ENCODE measurements at regions not wholly inside any gene's neighbourhood (a gene's known extent, or its start where the extent isn't known, plus 50 kb on each side); places are given as distances from the start of the nearest gene placed in this dataset.

DNA sequence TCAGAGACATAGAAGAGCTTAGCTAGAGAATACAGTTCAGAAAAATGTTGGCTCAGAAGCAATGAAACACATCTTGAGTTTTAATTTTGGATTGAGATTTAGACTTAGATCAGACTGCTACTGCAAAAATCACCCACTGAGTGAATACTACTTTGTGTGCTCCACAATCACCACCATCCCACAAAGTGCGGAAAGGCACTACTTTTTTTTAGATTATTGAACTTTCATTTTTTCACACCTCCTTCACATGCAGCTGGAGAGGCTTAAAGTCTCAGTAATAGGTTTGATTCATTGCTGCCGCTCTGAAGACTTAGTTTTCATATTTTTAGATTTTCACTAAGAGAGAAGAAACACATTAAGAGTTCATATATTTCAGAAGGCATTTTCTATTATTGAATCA lies 289.9 kb upstream of the PRR20A start (continued):
- TF ChIP-seq, protein P1, sequence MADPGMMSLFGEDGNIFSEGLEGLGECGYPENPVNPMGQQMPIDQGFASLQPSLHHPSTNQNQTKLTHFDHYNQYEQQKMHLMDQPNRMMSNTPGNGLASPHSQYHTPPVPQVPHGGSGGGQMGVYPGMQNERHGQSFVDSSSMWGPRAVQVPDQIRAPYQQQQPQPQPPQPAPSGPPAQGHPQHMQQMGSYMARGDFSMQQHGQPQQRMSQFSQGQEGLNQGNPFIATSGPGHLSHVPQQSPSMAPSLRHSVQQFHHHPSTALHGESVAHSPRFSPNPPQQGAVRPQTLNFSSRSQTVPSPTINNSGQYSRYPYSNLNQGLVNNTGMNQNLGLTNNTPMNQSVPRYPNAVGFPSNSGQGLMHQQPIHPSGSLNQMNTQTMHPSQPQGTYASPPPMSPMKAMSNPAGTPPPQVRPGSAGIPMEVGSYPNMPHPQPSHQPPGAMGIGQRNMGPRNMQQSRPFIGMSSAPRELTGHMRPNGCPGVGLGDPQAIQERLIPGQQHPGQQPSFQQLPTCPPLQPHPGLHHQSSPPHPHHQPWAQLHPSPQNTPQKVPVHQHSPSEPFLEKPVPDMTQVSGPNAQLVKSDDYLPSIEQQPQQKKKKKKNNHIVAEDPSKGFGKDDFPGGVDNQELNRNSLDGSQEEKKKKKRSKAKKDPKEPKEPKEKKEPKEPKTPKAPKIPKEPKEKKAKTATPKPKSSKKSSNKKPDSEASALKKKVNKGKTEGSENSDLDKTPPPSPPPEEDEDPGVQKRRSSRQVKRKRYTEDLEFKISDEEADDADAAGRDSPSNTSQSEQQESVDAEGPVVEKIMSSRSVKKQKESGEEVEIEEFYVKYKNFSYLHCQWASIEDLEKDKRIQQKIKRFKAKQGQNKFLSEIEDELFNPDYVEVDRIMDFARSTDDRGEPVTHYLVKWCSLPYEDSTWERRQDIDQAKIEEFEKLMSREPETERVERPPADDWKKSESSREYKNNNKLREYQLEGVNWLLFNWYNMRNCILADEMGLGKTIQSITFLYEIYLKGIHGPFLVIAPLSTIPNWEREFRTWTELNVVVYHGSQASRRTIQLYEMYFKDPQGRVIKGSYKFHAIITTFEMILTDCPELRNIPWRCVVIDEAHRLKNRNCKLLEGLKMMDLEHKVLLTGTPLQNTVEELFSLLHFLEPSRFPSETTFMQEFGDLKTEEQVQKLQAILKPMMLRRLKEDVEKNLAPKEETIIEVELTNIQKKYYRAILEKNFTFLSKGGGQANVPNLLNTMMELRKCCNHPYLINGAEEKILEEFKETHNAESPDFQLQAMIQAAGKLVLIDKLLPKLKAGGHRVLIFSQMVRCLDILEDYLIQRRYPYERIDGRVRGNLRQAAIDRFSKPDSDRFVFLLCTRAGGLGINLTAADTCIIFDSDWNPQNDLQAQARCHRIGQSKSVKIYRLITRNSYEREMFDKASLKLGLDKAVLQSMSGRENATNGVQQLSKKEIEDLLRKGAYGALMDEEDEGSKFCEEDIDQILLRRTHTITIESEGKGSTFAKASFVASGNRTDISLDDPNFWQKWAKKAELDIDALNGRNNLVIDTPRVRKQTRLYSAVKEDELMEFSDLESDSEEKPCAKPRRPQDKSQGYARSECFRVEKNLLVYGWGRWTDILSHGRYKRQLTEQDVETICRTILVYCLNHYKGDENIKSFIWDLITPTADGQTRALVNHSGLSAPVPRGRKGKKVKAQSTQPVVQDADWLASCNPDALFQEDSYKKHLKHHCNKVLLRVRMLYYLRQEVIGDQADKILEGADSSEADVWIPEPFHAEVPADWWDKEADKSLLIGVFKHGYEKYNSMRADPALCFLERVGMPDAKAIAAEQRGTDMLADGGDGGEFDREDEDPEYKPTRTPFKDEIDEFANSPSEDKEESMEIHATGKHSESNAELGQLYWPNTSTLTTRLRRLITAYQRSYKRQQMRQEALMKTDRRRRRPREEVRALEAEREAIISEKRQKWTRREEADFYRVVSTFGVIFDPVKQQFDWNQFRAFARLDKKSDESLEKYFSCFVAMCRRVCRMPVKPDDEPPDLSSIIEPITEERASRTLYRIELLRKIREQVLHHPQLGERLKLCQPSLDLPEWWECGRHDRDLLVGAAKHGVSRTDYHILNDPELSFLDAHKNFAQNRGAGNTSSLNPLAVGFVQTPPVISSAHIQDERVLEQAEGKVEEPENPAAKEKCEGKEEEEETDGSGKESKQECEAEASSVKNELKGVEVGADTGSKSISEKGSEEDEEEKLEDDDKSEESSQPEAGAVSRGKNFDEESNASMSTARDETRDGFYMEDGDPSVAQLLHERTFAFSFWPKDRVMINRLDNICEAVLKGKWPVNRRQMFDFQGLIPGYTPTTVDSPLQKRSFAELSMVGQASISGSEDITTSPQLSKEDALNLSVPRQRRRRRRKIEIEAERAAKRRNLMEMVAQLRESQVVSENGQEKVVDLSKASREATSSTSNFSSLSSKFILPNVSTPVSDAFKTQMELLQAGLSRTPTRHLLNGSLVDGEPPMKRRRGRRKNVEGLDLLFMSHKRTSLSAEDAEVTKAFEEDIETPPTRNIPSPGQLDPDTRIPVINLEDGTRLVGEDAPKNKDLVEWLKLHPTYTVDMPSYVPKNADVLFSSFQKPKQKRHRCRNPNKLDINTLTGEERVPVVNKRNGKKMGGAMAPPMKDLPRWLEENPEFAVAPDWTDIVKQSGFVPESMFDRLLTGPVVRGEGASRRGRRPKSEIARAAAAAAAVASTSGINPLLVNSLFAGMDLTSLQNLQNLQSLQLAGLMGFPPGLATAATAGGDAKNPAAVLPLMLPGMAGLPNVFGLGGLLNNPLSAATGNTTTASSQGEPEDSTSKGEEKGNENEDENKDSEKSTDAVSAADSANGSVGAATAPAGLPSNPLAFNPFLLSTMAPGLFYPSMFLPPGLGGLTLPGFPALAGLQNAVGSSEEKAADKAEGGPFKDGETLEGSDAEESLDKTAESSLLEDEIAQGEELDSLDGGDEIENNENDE (IDR thresholded peaks at IDR 0.05; ENCODE audit: insufficient replicate concordance, low read length): no peak
- no peak for TF ChIP-seq JUN (IDR thresholded peaks at IDR 0.05; ENCODE audit: low read depth, low read length)
- no peak for TF ChIP-seq HDAC6 (IDR thresholded peaks at IDR 0.05; ENCODE audit: low read depth, low read length)
- no peak for TF ChIP-seq PHF8 (conservative IDR thresholded peaks at IDR 0.05; ENCODE audit: low read depth, low read length)
- TF ChIP-seq EP300 (IDR thresholded peaks at IDR 0.05; ENCODE audit: borderline replicate concordance in 1 of 2, low read depth in 2 of 2, low read length in 2 of 2): no peak
- TF ChIP-seq ZNF274 (IDR thresholded peaks at IDR 0.05; ENCODE audit: borderline replicate concordance, extremely low read depth, low read length): no peak
- TF ChIP-seq SUZ12 (IDR thresholded peaks at IDR 0.05; ENCODE audit: low read length): no peak
- TF ChIP-seq EZH2 (IDR thresholded peaks at IDR 0.05; ENCODE audit: low read depth, low read length, severe bottlenecking): no peak
- TF ChIP-seq, protein P2, sequence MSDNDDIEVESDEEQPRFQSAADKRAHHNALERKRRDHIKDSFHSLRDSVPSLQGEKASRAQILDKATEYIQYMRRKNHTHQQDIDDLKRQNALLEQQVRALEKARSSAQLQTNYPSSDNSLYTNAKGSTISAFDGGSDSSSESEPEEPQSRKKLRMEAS (IDR thresholded peaks at IDR 0.05): no peak
- TF ChIP-seq POU5F1 (IDR thresholded peaks at IDR 0.05; ENCODE audit: low read depth, low read length): no peak
- TF ChIP-seq RFX5 (IDR thresholded peaks at IDR 0.05; ENCODE audit: borderline replicate concordance, low read depth, low read length): no peak
- TF ChIP-seq KDM5A (IDR thresholded peaks at IDR 0.05; ENCODE audit: low read length): no peak

Measured in H1 (cell line).